OCI-LY1 (cell line): ENCODE measurements at regions not wholly inside any gene's neighbourhood (a gene's known extent, or its start where the extent isn't known, plus 50 kb on each side); places are given as distances from the start of the nearest gene placed in this dataset.

Source experiments
- H2AFZ ChIP-seq: fragments of 200-600 bp; sonication (generic), shearing (Covaris generic); 2 replicates; pipeline ENCODE4 v1.6.0; 2014; ENCODE audit warnings: antibody characterized with exemption, mild to moderate bottlenecking, low read length
- H3F3A ChIP-seq: fragments of 200-600 bp; sonication (generic), shearing (Covaris generic); 2 replicates; pipeline ENCODE4 v1.6.0; 2014; ENCODE audit warnings: mild to moderate bottlenecking, antibody characterized with exemption, low read length, moderate library complexity; ENCODE audit not compliant: insufficient read depth
- H3K27ac ChIP-seq: fragments of 200-600 bp; sonication (generic); 2 replicates; pipeline ENCODE4 v1.5.1; 2014; ENCODE audit warnings: low read length, mixed run types, mild to moderate bottlenecking, low read depth; ENCODE audit not compliant: poor library complexity, severe bottlenecking
- H3K27me3 ChIP-seq: fragments of 200-600 bp; sonication (generic); 2 replicates; pipeline ENCODE4 v1.6.0; 2014; ENCODE audit warnings: antibody characterized with exemption, mild to moderate bottlenecking, low read length, moderate library complexity; ENCODE audit not compliant: insufficient read depth
- H3K36me3 ChIP-seq: fragments of 200-600 bp; sonication (generic); 2 replicates; pipeline ENCODE4 v1.6.1; 2014; ENCODE audit warnings: mild to moderate bottlenecking, antibody characterized with exemption, low read length, moderate library complexity, mixed read lengths; ENCODE audit not compliant: insufficient read depth
- H3K4me1 ChIP-seq: fragments of 200-600 bp; sonication (generic); 2 replicates; pipeline ENCODE4 v1.5.1; 2014; ENCODE audit warnings: mild to moderate bottlenecking, low read length, moderate library complexity; ENCODE audit not compliant: insufficient read depth, severe bottlenecking
- H3K4me2 ChIP-seq: fragments of 200-600 bp; sonication (generic), shearing (Covaris generic); 2 replicates; pipeline ENCODE4 v1.6.1; 2014; ENCODE audit warnings: low read length
- H3K4me3 ChIP-seq: fragments of 200-600 bp; sonication (generic); 2 replicates; pipeline ENCODE4 v1.5.1; 2014; ENCODE audit warnings: low read length, low read depth, mild to moderate bottlenecking, mixed read lengths; ENCODE audit not compliant: poor library complexity, severe bottlenecking
- H3K79me2 ChIP-seq: fragments of 200-600 bp; shearing (Covaris generic); 2 replicates; pipeline ENCODE4 v1.6.1; 2016; ENCODE audit warnings: mixed run types, low read length, mixed read lengths; ENCODE audit not compliant: insufficient read depth
- H3K9ac ChIP-seq: fragments of 200-600 bp; sonication (generic), shearing (Covaris generic); 2 replicates; pipeline ENCODE4 v1.6.1; 2014; ENCODE audit warnings: mild to moderate bottlenecking, low read length, mixed read lengths
- H3K9me2 ChIP-seq: fragments of 200-600 bp; sonication (generic), shearing (Covaris generic); 2 replicates; pipeline ENCODE4 v1.6.1; 2014; ENCODE audit warnings: low read depth, mild to moderate bottlenecking, low read length, mixed read lengths
- H3K9me3 ChIP-seq: fragments of 200-600 bp; shearing (Covaris generic); 2 replicates; pipeline ENCODE4 v1.6.1; 2014; ENCODE audit warnings: low read length, mixed read lengths
- H4K20me1 ChIP-seq: fragments of 200-600 bp; sonication (generic), shearing (Covaris generic); 2 replicates; pipeline ENCODE4 v1.6.0; 2016; ENCODE audit warnings: mild to moderate bottlenecking, low read length; ENCODE audit not compliant: insufficient read depth
- CTCF ChIP-seq: fragments of 200-600 bp; sonication (generic), shearing (Covaris generic); IDR thresholded peaks from 2 replicates; pipeline ENCODE4 v1.5.1; 2017; ENCODE audit warnings: mild to moderate bottlenecking, antibody characterized with exemption, low read length, moderate library complexity, mixed read lengths
- EZH2 ChIP-seq: fragments of 200-600 bp; sonication (generic), shearing (Covaris generic); IDR thresholded peaks from 2 replicates; pipeline ENCODE4 v1.8.0; 2017; ENCODE audit warnings: borderline replicate concordance, mixed run types, mild to moderate bottlenecking, antibody characterized with exemption, low read length, moderate library complexity, mixed read lengths

DNA sequence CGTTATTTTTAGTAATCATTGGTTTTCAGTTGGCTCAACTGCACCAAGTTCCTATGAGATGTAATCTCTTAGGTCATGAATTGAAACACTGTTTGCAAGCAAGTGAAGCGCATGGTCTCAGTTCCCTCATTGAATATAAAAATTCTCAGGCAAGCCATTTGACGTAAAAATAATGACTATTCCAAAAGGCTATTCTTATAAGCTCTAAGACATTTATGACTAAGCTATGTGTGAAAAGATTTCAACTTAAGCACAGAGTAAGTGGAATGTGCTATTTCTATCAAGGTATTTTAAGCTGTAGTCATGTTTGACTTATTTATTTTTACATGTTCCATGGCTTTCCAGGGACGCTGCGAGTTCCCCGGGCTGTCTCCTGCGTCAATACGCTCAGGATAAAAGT, 248.5 kb downstream of the THBS2 start:
- Histone ChIP-seq H3K27ac (no peak overlapping the region), H3F3A (no peaks in the 10 kb centered on the region), H3K9ac (no peak overlapping the region), H3K4me3 (no peak overlapping the region), H3K9me2 (no peaks in the 10 kb centered on the region), H3K36me3 (no peaks in the 10 kb centered on the region), H3K27me3 (no peaks in the 10 kb centered on the region), H3K9me3 (no peaks in the 10 kb centered on the region), H3K4me1 (no peaks in the 10 kb centered on the region), H3K4me2 (no peak overlapping the region), H4K20me1 (no peaks in the 10 kb centered on the region), H2AFZ (no peak overlapping the region), H3K79me2 (no peaks in the 10 kb centered on the region)
- TF ChIP-seq EZH2, result no peak
- TF ChIP-seq CTCF, result no peak

GRCh38 chr6:169000022-169000421, 253.6 kb downstream of the THBS2 start:
- H3K9ac ChIP-seq, result no peak overlapping the region
- no peak overlapping the region for H3K4me2 ChIP-seq
- H3K4me1 ChIP-seq, result no peaks in the 10 kb centered on the region
- 0 out of 2 replicates have a peak, but pooled peaks cover 4% of the 10 kb centered on the region for H3K27me3 ChIP-seq
- H3K27ac ChIP-seq, result no peak overlapping the region
- H2AFZ ChIP-seq, result no peak overlapping the region
- no peaks in the 10 kb centered on the region for H3K79me2 ChIP-seq
- H3F3A ChIP-seq, result no peaks in the 10 kb centered on the region
- H4K20me1 ChIP-seq, result no peaks in the 10 kb centered on the region
- no peaks in the 10 kb centered on the region for H3K9me2 ChIP-seq
- no peak for TF ChIP-seq EZH2
- no peak for TF ChIP-seq CTCF
- H3K9me3 ChIP-seq, result no peaks in the 10 kb centered on the region
- no peak overlapping the region for H3K4me3 ChIP-seq
- no peaks in the 10 kb centered on the region for H3K36me3 ChIP-seq

DNA sequence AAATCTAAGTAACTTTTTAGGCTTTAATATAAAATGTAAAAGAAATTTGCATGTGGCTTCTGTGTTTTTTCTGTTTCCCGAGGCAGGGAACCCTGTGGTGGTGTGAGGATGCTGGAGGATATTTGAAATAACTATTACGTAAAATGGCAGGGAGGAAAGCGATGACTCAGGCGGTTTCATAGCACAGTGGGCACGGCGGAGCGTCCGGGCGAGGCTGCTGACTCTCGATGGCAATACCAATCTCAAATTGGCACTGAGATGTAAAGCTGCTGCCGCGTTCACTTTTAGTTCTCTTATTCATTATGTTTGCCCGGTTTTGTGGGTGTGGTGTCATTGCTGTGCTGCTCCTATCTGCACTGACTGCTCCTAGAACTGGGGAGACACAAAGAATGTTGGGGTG, 254.3 kb downstream of the THBS2 start:
- no peaks in the 10 kb centered on the region for H3F3A ChIP-seq
- 0 out of 2 replicates have a peak, but pooled peaks cover 4% of the 10 kb centered on the region for H3K27me3 ChIP-seq
- H3K4me3 ChIP-seq, result no peak overlapping the region
- no peak overlapping the region for H3K27ac ChIP-seq
- H3K9me2 ChIP-seq, result no peaks in the 10 kb centered on the region
- no peak for TF ChIP-seq CTCF
- TF ChIP-seq EZH2, result no peak
- no peaks in the 10 kb centered on the region for H3K4me1 ChIP-seq
- no peaks in the 10 kb centered on the region for H3K9me3 ChIP-seq
- no peak overlapping the region for H2AFZ ChIP-seq
- no peak overlapping the region for H3K9ac ChIP-seq
- no peaks in the 10 kb centered on the region for H3K36me3 ChIP-seq
- no peaks in the 10 kb centered on the region for H3K79me2 ChIP-seq
- H3K4me2 ChIP-seq, result no peak overlapping the region
- no peaks in the 10 kb centered on the region for H4K20me1 ChIP-seq
